ENCODE measurements at regions not wholly inside any gene's neighbourhood (a gene's known extent, or its start where the extent isn't known, plus 50 kb on each side); places are given as distances from the start of the nearest gene placed in this dataset.

GRCh38 chr5:40307920-40308319 lies 371.8 kb upstream of the PTGER4 start:
- H3K4me3 ChIP-seq (ENCODE audit: low read length, poor library complexity, severe bottlenecking) = no peak overlapping the region
- no peak overlapping the region for H2AFZ ChIP-seq (ENCODE audit: low read length)
- H3K9ac ChIP-seq (ENCODE audit: low read depth, low read length, poor library complexity, severe bottlenecking) = no peak overlapping the region
- TF ChIP-seq EZH2phosphoT487 (IDR thresholded peaks at IDR 0.05; ENCODE audit: borderline replicate concordance) = no peak
- no peak for TF ChIP-seq CTCF (conservative IDR thresholded peaks at IDR 0.05; ENCODE audit: low read length)
- no peaks in the 10 kb centered on the region for H3K79me2 ChIP-seq (ENCODE audit: insufficient read depth, low read length)
- no peaks in the 10 kb centered on the region for H3K4me1 ChIP-seq (ENCODE audit: insufficient read depth, low read length, poor library complexity, severe bottlenecking)
- H3K27me3 ChIP-seq (ENCODE audit: insufficient read depth, low read length, poor library complexity, severe bottlenecking) = no peaks in the 10 kb centered on the region
- H3K9me2 ChIP-seq (replicated peaks; ENCODE audit: low read depth, low read length) = no peaks in the 10 kb centered on the region
- H3K36me3 ChIP-seq (ENCODE audit: insufficient read depth, low read length) = no peaks in the 10 kb centered on the region
- no peaks in the 10 kb centered on the region for H4K20me1 ChIP-seq (ENCODE audit: insufficient read depth, low read length, poor library complexity, severe bottlenecking)
- no peaks in the 10 kb centered on the region for H3F3A ChIP-seq (ENCODE audit: low read depth)
- no peak overlapping the region for H3K4me2 ChIP-seq (ENCODE audit: low read depth, low read length, poor library complexity, severe bottlenecking)
- no peaks in the 10 kb centered on the region for H3K9me3 ChIP-seq (ENCODE audit: insufficient read depth, low read depth, low read length)

GRCh38 chr5:40306869-40307487 lies 372.7 kb upstream of the PTGER4 start:
- TF ChIP-seq CTCF (conservative IDR thresholded peaks at IDR 0.05; ENCODE audit: low read length) = no peak
- TF ChIP-seq EZH2phosphoT487 (IDR thresholded peaks at IDR 0.05; ENCODE audit: borderline replicate concordance) = no peak
- Histone ChIP-seq H2AFZ (ENCODE audit: low read length) (no peak overlapping the region), H4K20me1 (ENCODE audit: insufficient read depth, low read length, poor library complexity, severe bottlenecking) (no peaks in the 10 kb centered on the region), H3K9ac (ENCODE audit: low read depth, low read length, poor library complexity, severe bottlenecking) (no peak overlapping the region), H3K9me3 (ENCODE audit: insufficient read depth, low read depth, low read length) (no peaks in the 10 kb centered on the region), H3K9me2 (replicated peaks; ENCODE audit: low read depth, low read length) (no peaks in the 10 kb centered on the region), H3K79me2 (ENCODE audit: insufficient read depth, low read length) (no peaks in the 10 kb centered on the region), H3K4me1 (ENCODE audit: insufficient read depth, low read length, poor library complexity, severe bottlenecking) (no peaks in the 10 kb centered on the region), H3K4me3 (ENCODE audit: low read length, poor library complexity, severe bottlenecking) (no peak overlapping the region), H3K4me2 (ENCODE audit: low read depth, low read length, poor library complexity, severe bottlenecking) (no peak overlapping the region), H3F3A (ENCODE audit: low read depth) (no peaks in the 10 kb centered on the region), H3K36me3 (ENCODE audit: insufficient read depth, low read length) (no peaks in the 10 kb centered on the region), H3K27me3 (ENCODE audit: insufficient read depth, low read length, poor library complexity, severe bottlenecking) (no peaks in the 10 kb centered on the region)

- Histone ChIP-seq H3K27me3 (ENCODE audit: insufficient read depth, low read length, poor library complexity, severe bottlenecking) (no peaks in the 10 kb centered on the region), H3K36me3 (ENCODE audit: insufficient read depth, low read length) (no peaks in the 10 kb centered on the region), H3K9ac (ENCODE audit: low read depth, low read length, poor library complexity, severe bottlenecking) (no peak overlapping the region), H3K4me2 (ENCODE audit: low read depth, low read length, poor library complexity, severe bottlenecking) (no peak overlapping the region), H3K4me3 (ENCODE audit: low read length, poor library complexity, severe bottlenecking) (no peak overlapping the region), H3K9me2 (replicated peaks; ENCODE audit: low read depth, low read length) (no peaks in the 10 kb centered on the region), H2AFZ (ENCODE audit: low read length) (no peak overlapping the region), H3F3A (ENCODE audit: low read depth) (no peaks in the 10 kb centered on the region), H3K9me3 (ENCODE audit: insufficient read depth, low read depth, low read length) (no peaks in the 10 kb centered on the region), H3K79me2 (ENCODE audit: insufficient read depth, low read length) (no peaks in the 10 kb centered on the region), H3K4me1 (ENCODE audit: insufficient read depth, low read length, poor library complexity, severe bottlenecking) (no peaks in the 10 kb centered on the region), H4K20me1 (ENCODE audit: insufficient read depth, low read length, poor library complexity, severe bottlenecking) (no peaks in the 10 kb centered on the region)
- TF ChIP-seq CTCF (conservative IDR thresholded peaks at IDR 0.05; ENCODE audit: low read length) = no peak
- no peak for TF ChIP-seq EZH2phosphoT487 (IDR thresholded peaks at IDR 0.05; ENCODE audit: borderline replicate concordance)
These were observed 387.7 kb upstream of the PTGER4 start for GRCh38 chr5:40292006-40292405.

Data from Loucy (cell line).